OCI-LY7 (cell line): ENCODE measurements at regions not wholly inside any gene's neighbourhood (a gene's known extent, or its start where the extent isn't known, plus 50 kb on each side); places are given as distances from the start of the nearest gene placed in this dataset.

Experiments
- BruUV-seq: library from RNA; stranded (reverse); fragments of 400-500 nt; replicated peaks from 2 replicates; lab custom pipeline; 2021; lab: Mats Ljungman, UMichigan
- CTCF ChIA-PET: fragments of 300-600 bp; sonication (Branson Sonifier 250); formaldehyde crosslinking; loops from one replicate; lab custom pipeline; 2022; ENCODE audit warnings: antibody characterized with exemption; ENCODE audit not compliant: unreplicated experiment; lab: Charles Lee
- POLR2A ChIA-PET: fragments of 300-600 bp; sonication (Branson Sonifier 250); formaldehyde crosslinking; loops from one replicate; lab custom pipeline; 2022; ENCODE audit warnings: antibody characterized with exemption; lab: Charles Lee
- DNase-seq: peaks from one replicate; pipeline ENCODE4 v3.0.0-alpha.2; 2015; ENCODE audit warnings: low spot score
- H2AFZ ChIP-seq: fragments of 200-600 bp; sonication (generic), shearing (Covaris generic); 2 replicates; pipeline ENCODE4 v1.6.1; 2014; ENCODE audit warnings: mild to moderate bottlenecking, antibody characterized with exemption, low read length, moderate library complexity
- H3K27ac ChIP-seq: fragments of 200-600 bp; sonication (generic); 2 replicates; pipeline ENCODE4 v1.5.1; 2014; ENCODE audit warnings: mixed run types, low read depth, mild to moderate bottlenecking, moderate library complexity, low read length, inconsistent platforms; ENCODE audit not compliant: poor library complexity, severe bottlenecking
- H3K36me3 ChIP-seq: fragments of 200-600 bp; sonication (generic); 2 replicates; pipeline ENCODE4 v1.6.1; 2014; ENCODE audit warnings: mild to moderate bottlenecking, antibody characterized with exemption, low read length, moderate library complexity, mixed read lengths; ENCODE audit not compliant: insufficient read depth
- H3K4me1 ChIP-seq: fragments of 200-600 bp; sonication (generic); 2 replicates; pipeline ENCODE4 v1.5.1; 2014; ENCODE audit warnings: mild to moderate bottlenecking, low read length; ENCODE audit not compliant: insufficient read depth, poor library complexity, severe bottlenecking
- H3K4me2 ChIP-seq: fragments of 200-600 bp; sonication (generic); 2 replicates; pipeline ENCODE4 v1.6.1; 2014; ENCODE audit warnings: mild to moderate bottlenecking, low read length
- H3K4me3 ChIP-seq: fragments of 200-600 bp; sonication (generic); 2 replicates; pipeline ENCODE4 v1.5.1; 2014; ENCODE audit warnings: mild to moderate bottlenecking, low read depth, low read length; ENCODE audit not compliant: poor library complexity, severe bottlenecking
- H3K79me2 ChIP-seq: fragments of 200-600 bp; sonication (generic); 2 replicates; pipeline ENCODE4 v1.6.1; 2016; ENCODE audit warnings: low read depth, mild to moderate bottlenecking, low read length, moderate library complexity, mixed read lengths; ENCODE audit not compliant: insufficient read depth
- H3K9me2 ChIP-seq: fragments of 200-600 bp; sonication (generic); 2 replicates; pipeline ENCODE4 v1.6.1; 2016; ENCODE audit warnings: mild to moderate bottlenecking, low read length, mixed read lengths; ENCODE audit not compliant: insufficient read depth
- H3K9me3 ChIP-seq: fragments of 200-600 bp; sonication (generic); 2 replicates; pipeline ENCODE4 v1.6.1; 2014; ENCODE audit warnings: mild to moderate bottlenecking, mixed run types, low read length, mixed read lengths
- H4K20me1 ChIP-seq: fragments of 200-600 bp; sonication (generic); 2 replicates; pipeline ENCODE4 v1.6.1; 2014; ENCODE audit warnings: mild to moderate bottlenecking, antibody characterized with exemption, low read length, moderate library complexity, mixed read lengths; ENCODE audit not compliant: insufficient read depth
- EZH2phosphoT487 ChIP-seq: fragments of 200-600 bp; sonication (generic); IDR thresholded peaks from 2 replicates; pipeline ENCODE4 v1.6.1; 2018; ENCODE audit warnings: low read depth, borderline replicate concordance, mild to moderate bottlenecking, mixed run types, antibody characterized with exemption, low read length, moderate library complexity, mixed read lengths
- intact Hi-C: fragments of 100-400 bp; cut with micrococcal nuclease; formaldehyde crosslinking; loops from one replicate; pipeline ENCODE4 v1.10.0; 2022; ENCODE audit not compliant: unreplicated experiment
- TF ChIP-seq, protein P1 (sequence below): fragments of 200-600 bp; sonication (generic); conservative IDR thresholded peaks from 2 replicates; pipeline ENCODE4 v1.5.1; 2014; ENCODE audit warnings: mild to moderate bottlenecking, antibody characterized with exemption, low read length, moderate library complexity, mixed read lengths

- CTCF ChIA-PET: no interaction called here
- POLR2A ChIA-PET: no interaction called here
- Histone ChIP-seq H3K9me3 (no peaks in the 10 kb centered on the region), H3K36me3 (no peaks in the 10 kb centered on the region), H3K4me1 (no peaks in the 10 kb centered on the region), H4K20me1 (no peaks in the 10 kb centered on the region), H3K27ac (no peak overlapping the region), H3K4me3 (no peak overlapping the region), H3K79me2 (no peaks in the 10 kb centered on the region), H3K9me2 (no peaks in the 10 kb centered on the region), H2AFZ (no peak overlapping the region), H3K4me2 (no peak overlapping the region)
- no peak for DNase-seq
- intact Hi-C loops: no loop called here
- no TSS peak for BruUV-seq
- TF ChIP-seq, protein P1, sequence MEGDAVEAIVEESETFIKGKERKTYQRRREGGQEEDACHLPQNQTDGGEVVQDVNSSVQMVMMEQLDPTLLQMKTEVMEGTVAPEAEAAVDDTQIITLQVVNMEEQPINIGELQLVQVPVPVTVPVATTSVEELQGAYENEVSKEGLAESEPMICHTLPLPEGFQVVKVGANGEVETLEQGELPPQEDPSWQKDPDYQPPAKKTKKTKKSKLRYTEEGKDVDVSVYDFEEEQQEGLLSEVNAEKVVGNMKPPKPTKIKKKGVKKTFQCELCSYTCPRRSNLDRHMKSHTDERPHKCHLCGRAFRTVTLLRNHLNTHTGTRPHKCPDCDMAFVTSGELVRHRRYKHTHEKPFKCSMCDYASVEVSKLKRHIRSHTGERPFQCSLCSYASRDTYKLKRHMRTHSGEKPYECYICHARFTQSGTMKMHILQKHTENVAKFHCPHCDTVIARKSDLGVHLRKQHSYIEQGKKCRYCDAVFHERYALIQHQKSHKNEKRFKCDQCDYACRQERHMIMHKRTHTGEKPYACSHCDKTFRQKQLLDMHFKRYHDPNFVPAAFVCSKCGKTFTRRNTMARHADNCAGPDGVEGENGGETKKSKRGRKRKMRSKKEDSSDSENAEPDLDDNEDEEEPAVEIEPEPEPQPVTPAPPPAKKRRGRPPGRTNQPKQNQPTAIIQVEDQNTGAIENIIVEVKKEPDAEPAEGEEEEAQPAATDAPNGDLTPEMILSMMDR: no peak
- TF ChIP-seq EZH2phosphoT487: no peak
Measured at GRCh38 chr5:2128686-2129355, 246.1 kb upstream of the IRX4 start.

GRCh38 chr5:2126512-2126911 lies 243.8 kb upstream of the IRX4 start:
- Histone ChIP-seq H3K4me2 (no peak overlapping the region), H3K79me2 (no peaks in the 10 kb centered on the region), H4K20me1 (no peaks in the 10 kb centered on the region), H2AFZ (no peak overlapping the region), H3K27ac (no peak overlapping the region), H3K9me3 (no peaks in the 10 kb centered on the region), H3K9me2 (no peaks in the 10 kb centered on the region), H3K36me3 (no peaks in the 10 kb centered on the region), H3K4me1 (no peaks in the 10 kb centered on the region), H3K4me3 (no peak overlapping the region)
- no peak for TF ChIP-seq EZH2phosphoT487
- TF ChIP-seq, protein P1: no peak
- POLR2A ChIA-PET: no interaction called here
- CTCF ChIA-PET: no interaction called here
- intact Hi-C loops: no loop called here
- no TSS peak for BruUV-seq
- DNase-seq: no peak

DNA sequence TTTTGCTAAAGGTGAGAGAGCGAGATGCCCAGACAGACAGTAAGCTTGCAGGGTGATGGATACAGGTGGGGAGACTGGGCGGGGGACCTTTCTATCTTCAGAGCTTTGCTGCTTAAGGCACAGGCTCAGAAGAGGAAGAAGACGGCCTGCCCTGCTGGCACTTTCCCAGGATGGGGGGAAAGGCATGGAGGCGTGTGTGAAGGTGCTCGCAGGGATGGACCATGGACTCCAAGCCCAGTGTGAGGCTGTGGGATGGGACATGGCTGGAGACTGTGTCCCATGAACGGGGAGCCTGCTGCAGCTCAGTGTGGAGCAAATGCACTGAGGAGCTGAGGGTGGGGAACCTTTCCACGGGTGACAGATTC lies 243.2 kb upstream of the IRX4 start:
- no peaks in the 10 kb centered on the region for H3K4me1 ChIP-seq
- DNase-seq: no peak
- TF ChIP-seq EZH2phosphoT487: no peak
- TF ChIP-seq, protein P1: no peak
- H3K36me3 ChIP-seq: no peaks in the 10 kb centered on the region
- intact Hi-C loops: no loop called here
- ChIA-PET POLR2A (no interaction called here), CTCF (no interaction called here)
- no peaks in the 10 kb centered on the region for H4K20me1 ChIP-seq
- H3K9me3 ChIP-seq: no peaks in the 10 kb centered on the region
- no peak overlapping the region for H3K4me2 ChIP-seq
- H2AFZ ChIP-seq: no peak overlapping the region
- H3K4me3 ChIP-seq: no peak overlapping the region
- H3K79me2 ChIP-seq: no peaks in the 10 kb centered on the region
- no TSS peak for BruUV-seq
- no peaks in the 10 kb centered on the region for H3K9me2 ChIP-seq
- H3K27ac ChIP-seq: no peak overlapping the region
